GM12874 (cell line): ENCODE measurements at regions not wholly inside any gene's neighbourhood (a gene's known extent, or its start where the extent isn't known, plus 50 kb on each side); places are given as distances from the start of the nearest gene placed in this dataset.

ENCODE experiments used
- TF ChIP-seq, protein P1 (sequence below): IDR thresholded peaks from 2 replicates; pipeline ENCODE4 v1.5.1; 2011; ENCODE audit warnings: low read depth, mild to moderate bottlenecking, control low read depth, low read length, moderate library complexity; ENCODE audit not compliant: insufficient read depth

DNA sequence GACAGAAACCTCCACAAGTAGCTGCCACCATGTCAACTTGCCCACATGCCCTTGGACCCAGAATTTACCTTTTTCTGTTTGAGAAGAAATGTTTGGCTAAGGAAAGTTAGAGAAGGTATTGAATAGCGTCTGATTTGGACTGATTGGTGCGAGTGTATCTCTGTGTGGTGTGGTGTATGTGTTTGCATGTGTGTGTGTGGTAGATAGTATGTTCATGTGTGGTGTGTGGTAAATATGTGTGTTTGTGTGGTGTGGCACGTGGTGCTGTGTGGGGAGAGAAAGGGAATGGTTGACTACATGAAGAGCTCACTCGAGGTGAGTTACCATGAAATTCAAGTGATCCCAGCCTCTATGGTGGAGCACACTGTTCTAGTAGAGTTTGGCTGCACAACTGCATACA, 360.8 kb upstream of the SPHKAP start:
- TF ChIP-seq, protein P1, sequence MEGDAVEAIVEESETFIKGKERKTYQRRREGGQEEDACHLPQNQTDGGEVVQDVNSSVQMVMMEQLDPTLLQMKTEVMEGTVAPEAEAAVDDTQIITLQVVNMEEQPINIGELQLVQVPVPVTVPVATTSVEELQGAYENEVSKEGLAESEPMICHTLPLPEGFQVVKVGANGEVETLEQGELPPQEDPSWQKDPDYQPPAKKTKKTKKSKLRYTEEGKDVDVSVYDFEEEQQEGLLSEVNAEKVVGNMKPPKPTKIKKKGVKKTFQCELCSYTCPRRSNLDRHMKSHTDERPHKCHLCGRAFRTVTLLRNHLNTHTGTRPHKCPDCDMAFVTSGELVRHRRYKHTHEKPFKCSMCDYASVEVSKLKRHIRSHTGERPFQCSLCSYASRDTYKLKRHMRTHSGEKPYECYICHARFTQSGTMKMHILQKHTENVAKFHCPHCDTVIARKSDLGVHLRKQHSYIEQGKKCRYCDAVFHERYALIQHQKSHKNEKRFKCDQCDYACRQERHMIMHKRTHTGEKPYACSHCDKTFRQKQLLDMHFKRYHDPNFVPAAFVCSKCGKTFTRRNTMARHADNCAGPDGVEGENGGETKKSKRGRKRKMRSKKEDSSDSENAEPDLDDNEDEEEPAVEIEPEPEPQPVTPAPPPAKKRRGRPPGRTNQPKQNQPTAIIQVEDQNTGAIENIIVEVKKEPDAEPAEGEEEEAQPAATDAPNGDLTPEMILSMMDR = no peak

- TF ChIP-seq, protein P1 = no peak
These were observed 360.3 kb upstream of the SPHKAP start for GRCh38 chr2:228541789-228542188.

DNA sequence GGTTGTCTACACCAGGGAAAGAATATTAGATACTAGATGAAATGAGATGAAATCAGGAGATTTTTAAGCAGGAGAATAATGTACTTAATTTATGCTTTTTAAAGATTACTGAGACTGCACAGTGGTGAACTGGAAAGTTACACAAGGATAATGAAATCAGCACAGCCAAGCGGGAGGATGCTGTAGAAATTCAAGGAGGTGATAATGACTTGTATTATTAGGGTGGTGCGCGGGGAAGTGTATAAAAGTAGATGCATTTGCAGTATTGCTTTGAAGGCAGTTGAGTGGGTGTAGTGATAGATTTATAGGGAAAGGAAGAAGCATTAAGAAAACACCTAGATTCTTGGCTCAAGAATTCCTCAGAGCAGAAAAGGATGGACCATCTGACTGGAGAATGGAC, 359.5 kb upstream of the SPHKAP start:
- TF ChIP-seq, protein P1 = no peak

- TF ChIP-seq, protein P1 = no peak
These were observed 353.9 kb upstream of the SPHKAP start for GRCh38 chr2:228535396-228535795.

GRCh38 chr2:228533156-228533555, 351.7 kb upstream of the SPHKAP start:
- TF ChIP-seq, protein P1 = no peak

GRCh38 chr2:228532233-228532632, 350.7 kb upstream of the SPHKAP start:
- TF ChIP-seq, protein P1 = no peak

- TF ChIP-seq, protein P1 = no peak
These were observed 345.9 kb upstream of the SPHKAP start for GRCh38 chr2:228527197-228527881.
